COR-L47 (cell line): ENCODE measurements at regions not wholly inside any gene's neighbourhood (a gene's known extent, or its start where the extent isn't known, plus 50 kb on each side); places are given as distances from the start of the nearest gene placed in this dataset.

Experiments used
- DNase-seq: peaks from one replicate; lab custom pipeline; 2025; lab: John Stamatoyannopoulos, UW

- DNase-seq = no peak
Measured at GRCh38 chr6:14965424-14966075, 280.3 kb upstream of the JARID2 start.

GRCh38 chr6:14966096-14966905 is 279.6 kb upstream of the JARID2 start:
- DNase-seq = no peak

GRCh38 chr6:14966906-14967711 is 278.8 kb upstream of the JARID2 start:
- no peak for DNase-seq

GRCh38 chr6:14968056-14968637 is 277.7 kb upstream of the JARID2 start:
- DNase-seq = no peak

DNA sequence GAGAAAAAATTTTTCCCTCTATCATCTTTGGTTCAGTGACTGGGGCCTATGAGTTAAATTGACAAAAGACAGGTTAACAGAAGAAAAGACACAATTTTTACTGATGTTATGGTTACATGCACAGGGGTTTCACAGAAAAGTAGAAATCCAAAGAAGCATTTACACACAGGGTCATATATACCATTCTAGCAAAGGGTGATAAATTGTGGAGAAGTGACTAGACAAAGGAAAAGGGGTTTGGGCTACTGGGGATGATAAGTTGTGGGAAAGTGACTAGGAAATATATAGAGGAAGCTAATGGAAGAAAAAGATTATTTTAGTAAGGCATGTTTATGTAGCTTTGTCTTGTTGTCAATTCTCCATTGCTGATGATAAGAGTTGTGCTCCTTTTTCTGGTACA is 276.7 kb upstream of the JARID2 start:
- no peak for DNase-seq

DNA sequence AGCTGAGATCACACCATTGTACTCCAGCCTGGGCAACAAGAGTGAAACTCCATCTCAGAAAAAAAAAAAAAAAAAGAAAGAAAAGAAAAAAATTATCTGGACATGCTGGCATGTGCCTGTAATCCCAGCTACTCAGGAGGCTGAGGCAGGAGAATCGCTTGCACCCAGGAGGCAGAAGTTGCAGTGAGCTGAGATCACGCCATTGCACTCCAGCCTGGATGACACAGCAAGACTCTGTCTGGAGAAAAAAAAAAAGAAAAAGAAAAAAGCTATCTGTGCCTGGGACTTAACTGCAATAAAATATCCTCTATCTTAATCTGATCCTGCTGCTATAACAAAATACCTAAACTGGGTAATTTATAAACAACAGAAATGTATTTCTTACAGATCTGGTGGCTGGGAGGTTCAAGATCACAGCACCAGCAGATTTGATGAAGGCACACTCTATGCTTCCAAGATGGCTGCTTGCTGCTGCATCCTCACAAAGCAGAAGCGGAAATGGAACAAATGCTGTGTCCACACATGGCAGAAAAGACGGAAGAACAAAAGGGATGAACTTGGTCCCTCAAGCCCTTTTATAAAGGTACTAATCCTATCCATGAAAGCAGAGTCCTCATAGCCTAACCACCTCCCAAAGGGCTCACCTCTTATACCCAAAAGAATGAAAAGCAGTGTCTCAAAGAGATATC is 273.3 kb upstream of the JARID2 start:
- no peak for DNase-seq

DNA sequence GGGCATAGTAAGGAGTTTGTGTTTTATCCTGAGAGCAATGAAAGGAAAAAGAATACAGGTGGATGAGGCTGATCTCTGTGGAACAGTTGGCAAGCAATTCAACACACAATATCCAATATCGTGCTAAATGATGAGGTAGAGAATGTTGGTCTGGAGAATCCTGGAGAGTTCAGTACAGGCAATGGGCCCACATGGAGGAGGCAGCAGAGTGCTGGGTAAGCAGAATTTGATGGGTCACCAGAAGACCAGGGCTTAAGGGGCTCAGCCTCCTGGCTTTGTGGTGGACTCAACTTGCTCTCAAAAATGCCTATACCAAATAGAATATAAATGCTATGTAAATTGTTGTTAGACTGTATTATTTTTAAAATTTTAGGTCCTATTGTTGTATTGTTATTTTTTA is 271.5 kb upstream of the JARID2 start:
- DNase-seq = no peak

DNA sequence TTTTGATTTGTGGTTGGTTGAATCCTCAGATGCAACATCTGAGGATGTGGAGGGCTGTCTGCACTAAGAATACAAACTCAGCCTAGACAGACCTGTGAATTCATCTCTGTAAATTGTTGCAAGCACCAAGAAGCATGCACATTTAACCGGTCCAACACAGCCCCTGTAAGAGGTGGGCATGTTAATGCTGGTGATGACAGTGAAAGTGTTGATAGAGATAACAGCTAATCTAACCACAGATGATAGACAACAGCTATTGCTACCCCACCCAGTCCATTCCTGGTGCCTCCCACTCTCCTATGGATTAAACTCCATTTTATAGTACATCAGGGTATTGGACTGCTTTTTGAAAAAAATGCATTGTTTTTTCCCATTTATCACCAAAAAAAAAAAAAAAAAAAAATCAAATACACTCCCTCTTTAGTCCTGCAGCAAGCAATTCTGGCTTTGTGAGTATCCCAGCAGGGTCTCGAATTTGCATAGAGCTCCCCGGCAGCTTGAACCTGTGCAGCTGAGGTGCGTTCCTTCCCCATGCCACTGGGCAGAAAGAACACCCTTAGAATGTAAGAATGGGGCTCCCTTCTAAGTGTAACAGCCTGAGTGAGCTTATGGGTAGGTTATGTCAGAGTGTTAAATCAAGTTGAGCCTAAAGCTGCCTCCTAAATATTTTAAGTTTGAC is 270.9 kb upstream of the JARID2 start:
- no peak for DNase-seq

- DNase-seq = no peak
Measured at GRCh38 chr6:14975471-14975817, 270.4 kb upstream of the JARID2 start.

- no peak for DNase-seq
Measured at GRCh38 chr6:14977747-14978382, 268.0 kb upstream of the JARID2 start.

DNA sequence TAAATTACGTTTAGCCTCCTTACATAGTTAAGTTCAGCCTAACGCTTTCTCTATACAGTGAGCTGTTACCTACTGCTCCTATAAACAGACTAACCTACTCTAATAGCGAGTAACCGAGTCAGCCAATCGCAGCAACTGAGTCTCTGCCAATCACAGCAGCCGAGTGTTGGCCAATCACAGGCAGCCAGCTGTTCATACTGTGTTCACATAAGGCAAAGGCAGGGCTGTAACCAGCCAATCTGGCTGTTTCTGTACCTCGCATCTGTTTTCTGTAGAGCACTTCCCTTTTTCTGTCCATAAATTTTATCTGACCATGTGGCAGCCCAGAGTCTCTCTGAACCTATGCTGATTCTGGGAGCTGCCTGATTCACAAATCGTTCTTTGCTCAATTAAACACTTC is 263.9 kb upstream of the JARID2 start:
- DNase-seq = no peak

DNA sequence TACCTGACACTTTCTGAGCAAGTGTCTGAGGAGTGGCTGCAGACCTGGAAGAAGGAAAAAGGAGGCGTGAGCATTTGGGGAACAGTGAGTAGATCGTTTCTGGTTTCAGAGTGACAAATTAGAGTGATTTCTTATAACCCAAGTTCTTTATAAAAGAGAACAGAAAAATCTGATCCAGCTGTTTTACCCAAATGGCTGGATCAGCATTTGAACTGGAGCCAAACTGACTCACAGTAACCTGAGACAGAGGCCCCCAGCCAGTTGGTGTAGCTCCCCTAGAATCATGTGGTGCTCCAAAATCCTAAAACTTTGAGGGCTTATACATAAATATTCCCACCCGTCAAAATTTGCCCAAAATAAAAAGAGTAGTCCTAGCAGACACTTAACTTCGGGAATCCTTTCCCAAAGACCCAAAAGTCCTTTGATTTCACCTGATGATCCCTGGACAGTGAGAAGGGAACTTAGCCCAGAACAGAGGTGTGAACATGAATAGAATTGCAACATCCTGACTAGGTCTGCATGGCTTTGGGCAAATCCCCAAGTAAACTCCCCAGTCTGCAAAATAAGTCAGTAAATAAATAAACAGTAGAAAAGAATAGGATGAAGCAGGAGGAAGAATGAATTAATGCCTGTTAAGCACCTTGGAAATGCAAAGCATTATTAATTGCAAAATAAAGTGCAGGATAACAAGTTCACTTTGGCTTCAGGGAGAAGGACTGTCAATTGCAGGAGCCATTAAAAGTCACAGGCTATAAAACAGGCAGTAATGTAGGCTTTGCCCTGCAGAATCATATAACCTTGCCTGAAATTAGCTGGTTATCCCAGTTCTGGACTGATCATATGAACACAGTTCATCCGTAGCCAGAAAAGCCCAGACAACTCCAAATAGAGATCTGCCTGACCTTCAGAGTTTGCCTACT is 262.0 kb upstream of the JARID2 start:
- no peak for DNase-seq

DNA sequence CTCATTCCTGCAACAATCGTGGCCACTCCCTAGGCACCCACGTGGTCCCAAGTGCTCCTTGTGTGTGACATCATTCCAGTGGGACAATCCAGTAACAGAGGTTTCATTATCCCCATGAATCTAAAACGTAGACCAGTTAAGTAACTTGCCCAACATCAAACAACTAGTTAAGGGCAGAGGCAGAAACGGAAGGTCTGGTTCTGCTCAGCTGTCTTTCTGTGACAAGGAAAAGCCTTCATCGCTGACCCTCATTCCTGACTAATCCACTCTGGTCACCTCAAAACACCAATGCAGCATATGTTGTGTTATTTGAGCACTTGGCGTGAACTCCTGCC is 261.4 kb upstream of the JARID2 start:
- no peak for DNase-seq

DNA sequence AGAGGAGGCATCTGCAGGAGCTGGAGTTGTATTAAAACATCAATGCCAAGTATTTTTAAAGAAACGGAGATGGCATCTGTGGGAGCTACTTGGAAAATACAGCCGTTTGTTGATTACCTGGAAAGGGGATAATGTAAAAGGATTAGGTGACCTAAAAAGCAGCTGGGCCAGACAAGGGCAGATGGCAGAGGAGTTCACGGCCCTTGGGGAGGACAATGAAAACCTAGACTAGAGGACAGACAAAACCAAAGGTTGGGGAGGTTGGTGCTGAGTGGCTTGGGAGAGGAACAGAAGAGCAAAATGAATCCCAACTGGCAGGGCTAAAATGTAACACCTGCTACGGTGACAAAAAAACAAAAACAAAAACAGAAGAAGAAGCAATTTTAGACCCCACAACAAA is 260.5 kb upstream of the JARID2 start:
- no peak for DNase-seq

DNA sequence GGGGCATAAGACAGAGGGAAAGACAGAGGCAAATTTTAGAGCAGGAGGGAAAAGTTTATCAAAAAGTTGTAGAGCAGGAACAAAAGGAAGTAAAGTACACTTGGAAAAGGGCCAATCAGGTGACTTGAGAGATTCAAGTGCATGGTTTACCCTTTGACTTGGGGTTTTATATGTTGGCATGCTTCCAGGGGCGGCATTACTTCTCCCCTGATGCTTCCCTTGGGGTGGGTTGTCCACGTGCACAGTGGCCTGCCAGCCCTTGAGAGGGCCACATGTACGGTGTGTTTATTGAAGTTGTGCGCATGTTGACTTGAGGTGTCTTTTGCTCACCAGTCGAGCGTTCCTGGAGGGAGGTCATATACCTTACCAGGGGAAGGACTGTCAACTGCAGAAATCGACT is 259.5 kb upstream of the JARID2 start:
- DNase-seq = no peak

DNA sequence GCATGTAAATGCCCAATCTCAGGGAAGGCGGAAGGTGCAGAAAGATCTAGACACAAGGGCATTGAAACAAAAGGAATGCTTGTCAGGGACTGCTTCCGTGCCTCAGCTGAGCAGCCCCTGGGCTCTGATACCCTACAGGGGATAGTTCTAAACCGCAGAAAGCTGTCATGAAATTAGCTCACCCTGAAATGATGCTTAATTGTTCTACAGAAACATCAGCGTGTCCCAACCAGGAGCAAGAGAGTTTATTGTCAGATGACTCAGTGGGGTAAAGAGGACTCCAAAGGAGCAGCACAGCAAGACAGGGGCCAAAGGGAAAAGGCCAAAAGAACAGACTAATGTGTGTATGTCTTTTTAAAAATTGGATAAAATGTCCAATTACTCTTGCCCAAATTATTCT is 258.4 kb upstream of the JARID2 start:
- DNase-seq = no peak

- no peak for DNase-seq
Measured at GRCh38 chr6:14992382-14992781, 253.5 kb upstream of the JARID2 start.

GRCh38 chr6:14995208-14995607 is 250.7 kb upstream of the JARID2 start:
- no peak for DNase-seq

- no peak for DNase-seq
Measured at GRCh38 chr6:14995966-14996602, 249.8 kb upstream of the JARID2 start.

- no peak for DNase-seq
Measured at GRCh38 chr6:14996892-14997291, 249.0 kb upstream of the JARID2 start.
